PC-3 (cell line): ENCODE measurements at regions not wholly inside any gene's neighbourhood (a gene's known extent, or its start where the extent isn't known, plus 50 kb on each side); places are given as distances from the start of the nearest gene placed in this dataset.

Experiments
- ATAC-seq: fragments of 200-7000 bp; cut with Tn5 transposase; 2 replicates; pipeline ENCODE4 v1.9.1; 2020; ENCODE audit warnings: mild to moderate bottlenecking, moderate library complexity
- BruUV-seq: library from RNA; stranded (reverse); fragments of 400-500 nt; replicated peaks from 2 replicates; lab custom pipeline; 2021; lab: Mats Ljungman, UMichigan
- CTCF ChIA-PET: fragments of 300-600 bp; sonication (Branson Sonifier 250); formaldehyde crosslinking; loops from one replicate; lab custom pipeline; 2022; ENCODE audit warnings: antibody characterized with exemption; lab: Charles Lee
- POLR2A ChIA-PET: fragments of 300-600 bp; sonication (Branson Sonifier 250); formaldehyde crosslinking; loops from one replicate; lab custom pipeline; 2022; ENCODE audit warnings: antibody characterized with exemption; ENCODE audit not compliant: unreplicated experiment; lab: Charles Lee
- DNase-seq: peaks from one replicate; pipeline ENCODE4 v3.0.0-alpha.2; 2015
- H2AFZ ChIP-seq: fragments of 300-600 bp; sonication (generic); 2 replicates; pipeline ENCODE4 v1.6.0; 2016; ENCODE audit warnings: antibody characterized with exemption, low read length
- H3F3A ChIP-seq: fragments of 300-600 bp; sonication (generic); one replicate; pipeline ENCODE4 v1.6.0; 2017; ENCODE audit warnings: antibody characterized with exemption, low read length, control low read depth, mild to moderate bottlenecking; ENCODE audit not compliant: unreplicated experiment
- H3K27ac ChIP-seq: fragments of 300-600 bp; sonication (generic); 2 replicates; pipeline ENCODE4 v1.5.1; 2016; ENCODE audit warnings: mild to moderate bottlenecking, low read length
- H3K27me3 ChIP-seq: fragments of 300-600 bp; sonication (generic); 2 replicates; pipeline ENCODE4 v1.6.1; 2016; ENCODE audit warnings: low read length, mixed read lengths
- H3K36me3 ChIP-seq: fragments of 300-600 bp; sonication (generic); 2 replicates; pipeline ENCODE4 v1.6.1; 2016; ENCODE audit warnings: low read depth, mixed run types, low read length, mixed read lengths
- H3K4me1 ChIP-seq: fragments of 300-600 bp; sonication (generic); 2 replicates; pipeline ENCODE4 v1.5.1; 2016; ENCODE audit warnings: low read length; ENCODE audit not compliant: insufficient read depth
- H3K4me2 ChIP-seq: fragments of 300-600 bp; sonication (generic); 2 replicates; pipeline ENCODE4 v1.6.0; 2016; ENCODE audit warnings: low read length
- H3K4me3 ChIP-seq: fragments of 300-600 bp; sonication (generic); 2 replicates; pipeline ENCODE4 v1.5.1; 2016; ENCODE audit warnings: mild to moderate bottlenecking, low read length, mixed read lengths
- H3K79me2 ChIP-seq: fragments of 300-600 bp; sonication (generic); 2 replicates; pipeline ENCODE4 v1.6.1; 2017; ENCODE audit warnings: low read length, mixed read lengths
- H3K9ac ChIP-seq: fragments of 300-600 bp; sonication (generic); 2 replicates; pipeline ENCODE4 v1.6.0; 2016; ENCODE audit warnings: mild to moderate bottlenecking, low read length
- H3K9me2 ChIP-seq: fragments of 300-600 bp; sonication (generic); replicated peaks from 2 replicates; pipeline ENCODE4 v1.6.1; 2016; ENCODE audit warnings: mixed run types, low read length, mixed read lengths
- H3K9me3 ChIP-seq: fragments of 300-600 bp; sonication (generic); 2 replicates; pipeline ENCODE4 v1.6.1; 2016; ENCODE audit warnings: low read length, mixed read lengths
- H4K20me1 ChIP-seq: fragments of 300-600 bp; sonication (generic); 2 replicates; pipeline ENCODE4 v1.6.1; 2016; ENCODE audit warnings: low read length, mixed read lengths
- EZH2 ChIP-seq: fragments of 300-600 bp; sonication (generic); IDR thresholded peaks from one replicate; pipeline ENCODE4 v1.6.1; 2017; ENCODE audit warnings: antibody characterized with exemption, mild to moderate bottlenecking, low read length; ENCODE audit not compliant: unreplicated experiment
- EZH2phosphoT487 ChIP-seq: fragments of 300-600 bp; sonication (generic); IDR thresholded peaks from 2 replicates; pipeline ENCODE4 v1.6.1; 2018; ENCODE audit warnings: mild to moderate bottlenecking, antibody characterized with exemption, low read length, borderline replicate concordance
- intact Hi-C: fragments of 100-400 bp; cut with micrococcal nuclease; formaldehyde crosslinking; loops from 2 replicates; pipeline ENCODE4 v1.9.0; 2023
- TF ChIP-seq, protein P1 (sequence below): fragments of 300-600 bp; sonication (generic); conservative IDR thresholded peaks from 2 replicates; pipeline ENCODE4 v1.5.1; 2017; ENCODE audit warnings: antibody characterized with exemption, low read depth, mild to moderate bottlenecking, low read length

DNA sequence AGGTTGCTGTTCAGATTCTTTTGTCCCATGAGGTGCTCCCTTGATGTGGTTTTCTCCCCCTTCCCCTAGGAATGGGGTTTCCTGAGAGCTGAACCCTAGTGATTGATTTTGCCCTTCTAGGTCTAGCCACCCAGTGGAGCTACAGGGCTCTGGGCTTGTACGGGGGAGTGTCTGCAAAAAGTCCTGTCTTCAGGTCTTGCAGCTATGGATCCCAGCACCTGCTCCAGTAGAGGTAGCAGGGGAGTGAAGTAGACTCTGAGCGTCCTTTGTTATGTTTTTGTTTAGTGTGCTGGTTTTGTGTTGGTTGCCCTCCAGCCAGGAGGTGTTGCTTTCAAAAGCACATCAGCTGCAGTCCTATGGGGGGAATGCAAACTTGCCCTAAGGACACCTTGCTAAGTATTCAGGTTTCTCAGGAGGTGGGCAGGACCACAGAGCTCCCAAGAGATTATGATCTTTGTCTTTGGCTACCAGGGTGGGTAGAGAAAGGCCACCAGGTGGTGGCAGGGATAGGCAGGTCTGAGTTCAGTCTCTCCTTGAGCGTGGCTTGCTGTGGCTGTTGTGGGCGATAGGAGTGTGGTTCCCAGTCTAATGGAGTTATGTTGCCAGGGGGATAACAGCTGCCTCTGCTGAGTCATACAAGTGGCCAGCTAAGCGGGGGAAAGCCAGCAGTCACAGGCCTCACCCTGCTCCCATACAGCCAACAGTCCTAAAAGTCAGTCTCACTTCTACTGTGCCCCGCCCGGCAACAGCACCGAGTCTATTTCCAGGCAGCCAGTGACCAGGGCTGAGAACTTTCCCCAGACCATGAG lies 92.4 kb upstream of the JCAD start:
- Histone ChIP-seq H3K27ac (no peak overlapping the region), H3K79me2 (no peaks in the 10 kb centered on the region), H3K27me3 (no peaks in the 10 kb centered on the region), H3K4me1 (no peaks in the 10 kb centered on the region), H3K9me2 (no peaks in the 10 kb centered on the region), H3K4me3 (no peak overlapping the region), H3K9me3 (no peaks in the 10 kb centered on the region), H3K36me3 (no peaks in the 10 kb centered on the region), H4K20me1 (no peaks in the 10 kb centered on the region), H3K9ac (no peak overlapping the region), H2AFZ (0 out of 2 replicates have a peak overlapping the region, but pooled peaks have one; percentile 34), H3K4me2 (no peak overlapping the region), H3F3A (no peaks in the 10 kb centered on the region)
- peak; percentile 76 for ATAC-seq
- TF ChIP-seq, protein P1, sequence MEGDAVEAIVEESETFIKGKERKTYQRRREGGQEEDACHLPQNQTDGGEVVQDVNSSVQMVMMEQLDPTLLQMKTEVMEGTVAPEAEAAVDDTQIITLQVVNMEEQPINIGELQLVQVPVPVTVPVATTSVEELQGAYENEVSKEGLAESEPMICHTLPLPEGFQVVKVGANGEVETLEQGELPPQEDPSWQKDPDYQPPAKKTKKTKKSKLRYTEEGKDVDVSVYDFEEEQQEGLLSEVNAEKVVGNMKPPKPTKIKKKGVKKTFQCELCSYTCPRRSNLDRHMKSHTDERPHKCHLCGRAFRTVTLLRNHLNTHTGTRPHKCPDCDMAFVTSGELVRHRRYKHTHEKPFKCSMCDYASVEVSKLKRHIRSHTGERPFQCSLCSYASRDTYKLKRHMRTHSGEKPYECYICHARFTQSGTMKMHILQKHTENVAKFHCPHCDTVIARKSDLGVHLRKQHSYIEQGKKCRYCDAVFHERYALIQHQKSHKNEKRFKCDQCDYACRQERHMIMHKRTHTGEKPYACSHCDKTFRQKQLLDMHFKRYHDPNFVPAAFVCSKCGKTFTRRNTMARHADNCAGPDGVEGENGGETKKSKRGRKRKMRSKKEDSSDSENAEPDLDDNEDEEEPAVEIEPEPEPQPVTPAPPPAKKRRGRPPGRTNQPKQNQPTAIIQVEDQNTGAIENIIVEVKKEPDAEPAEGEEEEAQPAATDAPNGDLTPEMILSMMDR: no peak
- TF ChIP-seq EZH2 (no peak), EZH2phosphoT487 (no peak)
- no TSS peak for BruUV-seq
- ChIA-PET POLR2A (interaction anchor here (0.7 kb wide), 1 partner anchor 13 kb away, joined by 15 read pairs; no protein-coding TSS in a partner anchor), CTCF (interaction anchor here (0.5 kb wide), 1 partner anchor 100 kb away, joined by 4 read pairs; no protein-coding TSS in a partner anchor)
- intact Hi-C loops: no loop called here
- DNase-seq: peak; percentile 69

DNA sequence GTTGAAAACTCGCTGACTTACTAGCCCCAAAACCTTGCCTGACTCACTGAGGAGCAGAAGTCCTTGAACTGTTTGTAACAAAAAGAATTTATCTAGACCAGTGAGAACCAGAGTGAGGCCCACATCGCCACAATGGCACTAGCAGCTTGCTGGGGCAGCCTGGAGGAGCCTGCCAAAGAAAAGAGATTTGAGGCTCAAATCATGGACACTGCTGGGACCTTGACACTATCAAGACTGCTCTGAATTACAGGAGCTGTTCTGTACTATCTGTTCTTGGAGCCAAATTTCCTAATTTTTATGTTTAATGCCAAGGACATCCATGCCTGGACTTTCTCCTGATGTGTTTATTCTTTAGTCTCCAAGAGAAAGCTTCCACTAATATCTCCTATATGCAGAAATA lies 82.0 kb upstream of the JCAD start:
- Histone ChIP-seq H2AFZ (no peak overlapping the region), H3K9me3 (no peaks in the 10 kb centered on the region), H3K9me2 (no peaks in the 10 kb centered on the region), H3K4me2 (no peak overlapping the region), H3K9ac (no peak overlapping the region), H3K79me2 (no peaks in the 10 kb centered on the region), H3K27ac (no peak overlapping the region), H3K4me1 (no peaks in the 10 kb centered on the region), H3K36me3 (no peaks in the 10 kb centered on the region), H3K4me3 (no peak overlapping the region), H4K20me1 (no peaks in the 10 kb centered on the region), H3F3A (no peaks in the 10 kb centered on the region), H3K27me3 (no peaks in the 10 kb centered on the region)
- POLR2A ChIA-PET: no interaction called here
- no peak for ATAC-seq
- intact Hi-C loops: no loop called here
- TF ChIP-seq, protein P1: no peak
- TF ChIP-seq EZH2phosphoT487 (no peak), EZH2 (no peak)
- no peak for DNase-seq
- CTCF ChIA-PET: no interaction called here
- no TSS peak for BruUV-seq
